ENCODE measurements at regions not wholly inside any gene's neighbourhood (a gene's known extent, or its start where the extent isn't known, plus 50 kb on each side); places are given as distances from the start of the nearest gene placed in this dataset.

DNA sequence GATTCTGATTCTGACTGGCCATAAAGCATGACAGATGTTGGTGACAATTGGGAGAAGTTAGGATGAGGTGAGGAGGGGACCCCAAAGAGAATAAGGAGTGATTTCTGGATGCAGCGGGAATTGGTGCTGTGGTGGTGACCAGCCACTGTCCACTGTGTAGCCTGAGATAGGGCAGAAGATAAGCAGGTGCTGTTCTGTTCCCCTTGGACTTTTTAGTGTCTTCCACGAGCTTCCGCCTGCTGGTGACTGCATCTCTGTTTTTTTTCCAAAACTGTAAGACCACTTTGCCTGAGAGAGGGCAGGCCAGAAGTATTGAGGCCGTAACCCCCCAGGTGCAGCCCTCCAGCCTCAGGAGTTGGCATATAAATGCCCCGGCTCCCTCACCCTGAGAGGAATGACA, 161.2 kb upstream of the MYL2 start:
- TF ChIP-seq EGR1 (IDR thresholded peaks at IDR 0.05), result no peak
- no peak for TF ChIP-seq CREB1 (IDR thresholded peaks at IDR 0.05; ENCODE audit: low read depth)
- TF ChIP-seq TCF12 (IDR thresholded peaks at IDR 0.05; ENCODE audit: low read depth), result no peak
- no peak for TF ChIP-seq EP300 (IDR thresholded peaks at IDR 0.05; ENCODE audit: borderline replicate concordance)
- TF ChIP-seq, protein P1, sequence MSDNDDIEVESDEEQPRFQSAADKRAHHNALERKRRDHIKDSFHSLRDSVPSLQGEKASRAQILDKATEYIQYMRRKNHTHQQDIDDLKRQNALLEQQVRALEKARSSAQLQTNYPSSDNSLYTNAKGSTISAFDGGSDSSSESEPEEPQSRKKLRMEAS (IDR thresholded peaks at IDR 0.05), result no peak
- no peak for TF ChIP-seq TEAD4 (IDR thresholded peaks at IDR 0.05)
- TF ChIP-seq CEBPB (IDR thresholded peaks at IDR 0.05), result no peak
- TF ChIP-seq, protein P2, sequence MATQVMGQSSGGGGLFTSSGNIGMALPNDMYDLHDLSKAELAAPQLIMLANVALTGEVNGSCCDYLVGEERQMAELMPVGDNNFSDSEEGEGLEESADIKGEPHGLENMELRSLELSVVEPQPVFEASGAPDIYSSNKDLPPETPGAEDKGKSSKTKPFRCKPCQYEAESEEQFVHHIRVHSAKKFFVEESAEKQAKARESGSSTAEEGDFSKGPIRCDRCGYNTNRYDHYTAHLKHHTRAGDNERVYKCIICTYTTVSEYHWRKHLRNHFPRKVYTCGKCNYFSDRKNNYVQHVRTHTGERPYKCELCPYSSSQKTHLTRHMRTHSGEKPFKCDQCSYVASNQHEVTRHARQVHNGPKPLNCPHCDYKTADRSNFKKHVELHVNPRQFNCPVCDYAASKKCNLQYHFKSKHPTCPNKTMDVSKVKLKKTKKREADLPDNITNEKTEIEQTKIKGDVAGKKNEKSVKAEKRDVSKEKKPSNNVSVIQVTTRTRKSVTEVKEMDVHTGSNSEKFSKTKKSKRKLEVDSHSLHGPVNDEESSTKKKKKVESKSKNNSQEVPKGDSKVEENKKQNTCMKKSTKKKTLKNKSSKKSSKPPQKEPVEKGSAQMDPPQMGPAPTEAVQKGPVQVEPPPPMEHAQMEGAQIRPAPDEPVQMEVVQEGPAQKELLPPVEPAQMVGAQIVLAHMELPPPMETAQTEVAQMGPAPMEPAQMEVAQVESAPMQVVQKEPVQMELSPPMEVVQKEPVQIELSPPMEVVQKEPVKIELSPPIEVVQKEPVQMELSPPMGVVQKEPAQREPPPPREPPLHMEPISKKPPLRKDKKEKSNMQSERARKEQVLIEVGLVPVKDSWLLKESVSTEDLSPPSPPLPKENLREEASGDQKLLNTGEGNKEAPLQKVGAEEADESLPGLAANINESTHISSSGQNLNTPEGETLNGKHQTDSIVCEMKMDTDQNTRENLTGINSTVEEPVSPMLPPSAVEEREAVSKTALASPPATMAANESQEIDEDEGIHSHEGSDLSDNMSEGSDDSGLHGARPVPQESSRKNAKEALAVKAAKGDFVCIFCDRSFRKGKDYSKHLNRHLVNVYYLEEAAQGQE (IDR thresholded peaks at IDR 0.05; ENCODE audit: low read depth), result no peak
- TF ChIP-seq RAD21 (IDR thresholded peaks at IDR 0.05; ENCODE audit: low read depth), result no peak
- TF ChIP-seq NFIC (IDR thresholded peaks at IDR 0.05), result no peak
- TF ChIP-seq FOXM1 (IDR thresholded peaks at IDR 0.05; ENCODE audit: borderline replicate concordance, low read depth), result no peak
- no peak for TF ChIP-seq YY1 (IDR thresholded peaks at IDR 0.05; ENCODE audit: low read depth)
- TF ChIP-seq ZBTB7A (IDR thresholded peaks at IDR 0.05; ENCODE audit: low read depth), result no peak
- TF ChIP-seq TAF1 (IDR thresholded peaks at IDR 0.05; ENCODE audit: low read depth), result no peak
- TF ChIP-seq, protein P3, sequence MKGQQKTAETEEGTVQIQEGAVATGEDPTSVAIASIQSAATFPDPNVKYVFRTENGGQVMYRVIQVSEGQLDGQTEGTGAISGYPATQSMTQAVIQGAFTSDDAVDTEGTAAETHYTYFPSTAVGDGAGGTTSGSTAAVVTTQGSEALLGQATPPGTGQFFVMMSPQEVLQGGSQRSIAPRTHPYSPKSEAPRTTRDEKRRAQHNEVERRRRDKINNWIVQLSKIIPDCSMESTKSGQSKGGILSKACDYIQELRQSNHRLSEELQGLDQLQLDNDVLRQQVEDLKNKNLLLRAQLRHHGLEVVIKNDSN (IDR thresholded peaks at IDR 0.05), result no peak

DNA sequence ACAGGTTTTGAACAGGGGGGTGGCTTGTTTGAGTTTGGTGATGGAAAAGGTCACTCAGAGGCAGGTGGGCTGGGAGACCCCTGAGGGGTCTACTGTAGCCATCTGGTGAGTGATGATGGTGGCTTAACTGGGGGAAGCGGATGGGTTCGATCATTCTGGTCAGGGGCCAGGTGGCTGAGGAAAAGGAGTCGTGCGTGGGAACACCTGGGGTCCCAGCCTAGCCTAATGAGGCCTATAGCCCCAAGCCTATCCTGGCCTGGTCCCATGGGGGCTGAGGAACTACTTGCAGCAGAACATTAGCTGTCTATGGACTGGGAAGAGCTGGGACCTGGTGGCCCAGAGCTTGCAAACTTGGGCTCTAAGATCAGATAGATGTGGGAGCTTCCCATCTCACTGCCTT, 158.4 kb upstream of the MYL2 start:
- TF ChIP-seq YY1 (IDR thresholded peaks at IDR 0.05; ENCODE audit: low read depth), result no peak
- no peak for TF ChIP-seq TEAD4 (IDR thresholded peaks at IDR 0.05)

DNA sequence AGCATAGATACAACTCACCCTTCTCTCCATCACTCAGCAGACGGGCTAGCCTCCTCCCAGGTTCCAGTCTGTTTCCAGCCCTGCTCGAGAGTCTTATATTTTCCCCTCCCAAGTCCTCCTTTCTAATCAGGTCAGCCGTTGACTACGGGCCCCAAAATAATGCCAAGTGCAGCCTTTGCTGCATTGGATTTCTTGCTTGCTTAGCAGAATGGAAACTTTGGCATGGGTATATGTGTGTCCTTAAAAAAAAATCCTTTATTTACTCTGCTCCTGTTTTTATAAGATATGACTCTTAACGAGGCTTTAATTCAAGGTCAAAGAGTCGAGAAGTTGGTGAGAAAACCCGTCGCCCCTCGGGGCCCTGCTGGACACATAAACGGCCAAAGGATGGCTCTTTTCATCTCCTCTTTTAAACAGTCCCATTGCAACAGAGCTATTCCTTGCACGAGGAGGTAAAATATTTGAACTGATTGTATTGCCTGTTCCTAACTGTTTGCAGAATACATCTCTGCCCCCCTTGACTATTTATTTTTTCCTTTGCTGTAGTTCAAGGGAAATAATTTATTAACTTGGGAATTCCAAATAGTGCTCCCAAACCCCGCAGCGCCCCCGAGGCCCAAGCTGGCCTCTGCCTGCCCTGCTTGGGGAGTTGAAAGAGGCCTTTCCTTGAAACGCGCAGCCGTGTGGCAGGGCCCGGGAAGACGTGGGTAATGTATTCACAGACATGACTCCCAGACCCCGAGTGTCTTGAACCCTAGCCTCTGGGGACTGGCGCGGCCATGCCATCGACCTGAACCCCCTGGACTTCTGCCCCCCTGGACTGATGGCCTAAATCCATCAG, 156.5 kb upstream of the MYL2 start:
- TF ChIP-seq TEAD4 (IDR thresholded peaks at IDR 0.05) (no peak), CREB1 (IDR thresholded peaks at IDR 0.05; ENCODE audit: low read depth) (no peak)

DNA sequence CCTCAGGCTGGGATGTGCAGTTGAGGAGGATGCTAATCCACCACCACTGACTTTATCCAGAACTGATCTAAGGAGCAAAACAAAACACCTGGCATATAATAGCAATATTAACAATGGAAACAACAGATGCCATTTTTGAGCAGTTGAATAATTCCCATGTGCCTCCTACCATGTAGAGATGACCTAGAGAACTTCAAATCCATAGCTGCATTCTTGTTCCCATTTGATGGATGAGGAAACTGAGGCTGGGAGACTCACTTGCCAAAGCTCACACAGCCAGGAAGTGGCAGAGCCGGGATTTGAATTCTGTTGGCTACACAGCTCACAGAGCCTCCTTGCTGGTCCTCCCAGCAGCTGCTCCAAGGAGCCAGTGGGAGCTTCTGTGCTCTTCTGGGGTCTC, 155.8 kb upstream of the MYL2 start:
- no peak for TF ChIP-seq CREB1 (IDR thresholded peaks at IDR 0.05; ENCODE audit: low read depth)
- TF ChIP-seq TCF12 (IDR thresholded peaks at IDR 0.05; ENCODE audit: low read depth), result no peak
- TF ChIP-seq RAD21 (IDR thresholded peaks at IDR 0.05; ENCODE audit: low read depth), result no peak
- no peak for TF ChIP-seq FOXM1 (IDR thresholded peaks at IDR 0.05; ENCODE audit: borderline replicate concordance, low read depth)
- TF ChIP-seq YY1 (IDR thresholded peaks at IDR 0.05; ENCODE audit: low read depth), result no peak
- TF ChIP-seq EGR1 (IDR thresholded peaks at IDR 0.05), result no peak
- TF ChIP-seq NFIC (IDR thresholded peaks at IDR 0.05), result no peak
- TF ChIP-seq TEAD4 (IDR thresholded peaks at IDR 0.05), result no peak
- TF ChIP-seq, protein P2 (IDR thresholded peaks at IDR 0.05; ENCODE audit: low read depth), result no peak
- no peak for TF ChIP-seq ZBTB7A (IDR thresholded peaks at IDR 0.05; ENCODE audit: low read depth)
- TF ChIP-seq, protein P1 (IDR thresholded peaks at IDR 0.05), result no peak
- no peak for TF ChIP-seq CEBPB (IDR thresholded peaks at IDR 0.05)

DNA sequence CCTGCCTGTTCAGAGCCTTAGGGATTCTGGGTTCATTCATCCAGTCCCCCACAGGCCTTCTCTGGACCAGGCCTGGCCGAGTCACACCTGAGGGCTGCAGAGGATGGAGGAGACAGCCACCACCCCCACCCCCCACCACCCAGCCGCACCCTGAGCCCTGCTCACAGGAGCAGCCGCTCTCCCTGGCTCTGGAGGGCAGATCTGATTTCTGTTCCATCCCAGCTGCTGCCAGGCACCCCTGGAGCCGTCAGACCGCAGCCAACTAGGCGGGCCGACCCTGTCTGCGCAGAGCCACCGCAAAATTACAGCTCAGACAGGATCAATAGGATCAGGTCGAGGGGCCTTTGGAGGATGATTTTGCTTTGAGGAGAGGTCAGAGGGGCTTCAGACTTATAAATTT, 154.6 kb upstream of the MYL2 start:
- no peak for TF ChIP-seq TEAD4 (IDR thresholded peaks at IDR 0.05)

DNA sequence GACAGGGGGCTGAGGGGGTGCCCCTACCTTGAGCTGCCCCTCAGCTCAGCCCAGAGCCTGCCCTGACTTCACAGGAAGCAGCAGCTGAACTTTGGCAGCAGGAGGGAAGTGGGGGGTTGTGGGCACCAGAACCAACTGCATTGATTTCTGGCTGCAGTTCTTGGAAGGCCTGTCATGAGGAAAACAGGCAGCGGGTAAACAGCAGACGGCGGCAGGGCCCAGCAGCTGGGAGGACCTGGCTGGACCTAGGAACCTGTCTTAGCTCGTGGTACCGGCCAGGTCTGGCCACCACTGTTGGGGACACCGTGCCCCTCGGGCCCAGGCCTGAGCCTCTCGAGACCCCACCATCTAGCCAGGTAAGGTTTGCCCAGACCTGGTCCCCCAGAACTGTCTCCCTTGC, 154.2 kb upstream of the MYL2 start:
- TF ChIP-seq, protein P2 (IDR thresholded peaks at IDR 0.05; ENCODE audit: low read depth), result no peak
- TF ChIP-seq YY1 (IDR thresholded peaks at IDR 0.05; ENCODE audit: low read depth), result no peak

Data from Ishikawa (cell line).